Nephron progenitor cell (in vitro differentiated cells): ENCODE measurements at regions not wholly inside any gene's neighbourhood (a gene's known extent, or its start where the extent isn't known, plus 50 kb on each side); places are given as distances from the start of the nearest gene placed in this dataset.

Experiments used
- DNase-seq: peaks from one replicate; pipeline ENCODE4 v3.0.0; 2021
- H3K27ac Mint-ChIP-seq: 2 replicates; pipeline ENCODE4 v1.8.0; 2021; ENCODE audit warnings: mild to moderate bottlenecking, moderate library complexity, mixed read lengths
- H3K27me3 Mint-ChIP-seq: 2 replicates; pipeline ENCODE4 v1.8.0; 2021; ENCODE audit warnings: mild to moderate bottlenecking, low read depth, mixed read lengths; ENCODE audit not compliant: poor library complexity
- H3K36me3 Mint-ChIP-seq: 2 replicates; pipeline ENCODE4 v1.8.0; 2021; ENCODE audit warnings: low read depth, mixed read lengths
- H3K4me1 Mint-ChIP-seq: 2 replicates; pipeline ENCODE4 v1.8.0; 2021; ENCODE audit warnings: mixed read lengths
- H3K4me3 Mint-ChIP-seq: 2 replicates; pipeline ENCODE4 v1.8.0; 2021; ENCODE audit warnings: mild to moderate bottlenecking, moderate library complexity, mixed read lengths
- H3K9me3 Mint-ChIP-seq: 2 replicates; pipeline ENCODE4 v1.8.0; 2021; ENCODE audit warnings: mild to moderate bottlenecking, moderate library complexity, mixed read lengths
- TF ChIP-seq, protein P1 (sequence below): fragments of 200-600 bp; sonication (generic); IDR thresholded peaks from 2 replicates; pipeline ENCODE4 v1.5.0; 2021; ENCODE audit warnings: antibody characterized with exemption

- peaks cover 12% of the 10 kb centered on the region for H3K9me3 Mint-ChIP-seq
- DNase-seq = no peak
- TF ChIP-seq, protein P1, sequence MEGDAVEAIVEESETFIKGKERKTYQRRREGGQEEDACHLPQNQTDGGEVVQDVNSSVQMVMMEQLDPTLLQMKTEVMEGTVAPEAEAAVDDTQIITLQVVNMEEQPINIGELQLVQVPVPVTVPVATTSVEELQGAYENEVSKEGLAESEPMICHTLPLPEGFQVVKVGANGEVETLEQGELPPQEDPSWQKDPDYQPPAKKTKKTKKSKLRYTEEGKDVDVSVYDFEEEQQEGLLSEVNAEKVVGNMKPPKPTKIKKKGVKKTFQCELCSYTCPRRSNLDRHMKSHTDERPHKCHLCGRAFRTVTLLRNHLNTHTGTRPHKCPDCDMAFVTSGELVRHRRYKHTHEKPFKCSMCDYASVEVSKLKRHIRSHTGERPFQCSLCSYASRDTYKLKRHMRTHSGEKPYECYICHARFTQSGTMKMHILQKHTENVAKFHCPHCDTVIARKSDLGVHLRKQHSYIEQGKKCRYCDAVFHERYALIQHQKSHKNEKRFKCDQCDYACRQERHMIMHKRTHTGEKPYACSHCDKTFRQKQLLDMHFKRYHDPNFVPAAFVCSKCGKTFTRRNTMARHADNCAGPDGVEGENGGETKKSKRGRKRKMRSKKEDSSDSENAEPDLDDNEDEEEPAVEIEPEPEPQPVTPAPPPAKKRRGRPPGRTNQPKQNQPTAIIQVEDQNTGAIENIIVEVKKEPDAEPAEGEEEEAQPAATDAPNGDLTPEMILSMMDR = no peak
Measured at GRCh38 chr10:108736111-108736510, 1187.2 kb downstream of the XPNPEP1 start.

GRCh38 chr10:108735380-108735779 lies 1187.9 kb downstream of the XPNPEP1 start:
- Mint-ChIP-seq H3K4me1 (no peaks in the 10 kb centered on the region), H3K36me3 (no peaks in the 10 kb centered on the region), H3K27me3 (no peaks in the 10 kb centered on the region), H3K27ac (no peak overlapping the region), H3K4me3 (no peak overlapping the region), H3K9me3 (peaks cover 13% of the 10 kb centered on the region)
- TF ChIP-seq, protein P1 = no peak
- DNase-seq = no peak

More at GRCh38 chr10:108736111-108736510, 1187.2 kb downstream of the XPNPEP1 start:
- Mint-ChIP-seq H3K27ac (no peak overlapping the region), H3K36me3 (no peaks in the 10 kb centered on the region), H3K4me1 (no peaks in the 10 kb centered on the region), H3K27me3 (no peaks in the 10 kb centered on the region), H3K4me3 (no peak overlapping the region)

- no peak overlapping the region for H3K4me3 Mint-ChIP-seq
- H3K27me3 Mint-ChIP-seq = peaks cover 4% of the 10 kb centered on the region
- no peak for DNase-seq
- no peak overlapping the region for H3K27ac Mint-ChIP-seq
- TF ChIP-seq, protein P1 = no peak
- no peaks in the 10 kb centered on the region for H3K4me1 Mint-ChIP-seq
- H3K9me3 Mint-ChIP-seq = peaks cover 39% of the 10 kb centered on the region
- H3K36me3 Mint-ChIP-seq = no peaks in the 10 kb centered on the region
Measured at GRCh38 chr10:108721874-108722273, 1201.4 kb downstream of the XPNPEP1 start.

- DNase-seq = no peak
- Mint-ChIP-seq H3K4me3 (no peak overlapping the region), H3K36me3 (peaks cover 5% of the 10 kb centered on the region), H3K9me3 (peaks cover 33% of the 10 kb centered on the region), H3K4me1 (no peaks in the 10 kb centered on the region), H3K27ac (no peak overlapping the region), H3K27me3 (peaks cover 3% of the 10 kb centered on the region)
- TF ChIP-seq, protein P1 = no peak
Measured at GRCh38 chr10:108716352-108716751, 1207.0 kb downstream of the XPNPEP1 start.

DNA sequence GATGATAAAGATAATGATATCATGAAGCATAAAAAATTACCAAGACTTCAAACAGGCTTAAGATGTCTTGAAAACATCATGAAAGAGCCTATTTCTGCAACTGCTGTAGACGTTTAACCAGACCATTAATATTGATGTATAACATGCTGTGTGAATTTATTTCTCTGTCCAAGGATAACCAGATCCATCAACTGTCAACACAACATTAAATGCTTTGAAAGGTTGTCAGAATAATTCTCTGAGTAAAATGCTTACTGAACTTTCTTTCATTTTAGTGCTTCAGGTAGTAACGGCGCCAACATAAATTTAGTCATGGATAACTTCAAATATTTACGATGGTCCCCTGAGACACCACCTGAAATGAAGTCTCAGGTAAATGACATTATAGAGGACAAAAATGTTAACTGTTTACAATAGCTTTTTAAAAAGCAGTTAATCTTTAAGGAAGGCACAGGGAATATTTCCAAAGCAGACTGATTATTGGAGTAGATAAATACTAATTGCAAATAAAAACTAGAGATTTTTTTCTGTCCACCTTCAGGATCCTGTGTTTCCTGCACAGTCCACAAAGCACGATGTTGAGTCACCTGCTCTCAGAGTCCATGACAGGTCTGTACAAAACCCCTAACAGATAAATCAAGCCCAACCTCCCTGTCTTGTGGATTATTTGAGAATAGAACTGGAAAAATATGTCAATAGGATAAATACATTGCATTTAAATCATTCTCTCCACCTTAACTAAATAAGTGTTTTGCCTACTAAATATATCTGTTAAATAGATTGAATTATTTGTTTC lies 1213.2 kb downstream of the XPNPEP1 start:
- Mint-ChIP-seq H3K9me3 (peaks cover 24% of the 10 kb centered on the region), H3K27me3 (no peaks in the 10 kb centered on the region), H3K4me3 (no peak overlapping the region), H3K27ac (no peak overlapping the region), H3K36me3 (peaks cover 5% of the 10 kb centered on the region), H3K4me1 (no peaks in the 10 kb centered on the region)
- no peak for DNase-seq
- TF ChIP-seq, protein P1 = no peak

DNA sequence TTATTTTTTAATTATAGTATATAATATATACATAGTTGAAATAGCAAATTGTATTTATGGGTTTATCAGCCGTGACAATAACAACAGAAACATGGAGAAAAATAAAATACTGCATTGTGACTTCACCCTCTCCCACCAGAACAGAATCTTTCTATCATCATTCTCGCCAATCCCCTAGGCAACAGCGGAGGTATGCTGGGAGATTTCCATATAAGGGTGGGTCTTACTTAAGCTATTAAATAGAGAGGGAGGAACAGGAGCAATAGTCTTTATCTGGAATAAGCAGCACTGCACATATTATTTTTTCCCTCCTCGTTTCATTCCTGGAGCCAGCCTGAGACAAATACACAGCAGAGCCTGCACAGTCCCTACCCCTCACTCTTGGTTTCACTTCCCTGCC lies 1214.9 kb downstream of the XPNPEP1 start:
- no peak for DNase-seq
- Mint-ChIP-seq H3K4me3 (no peak overlapping the region), H3K9me3 (peaks cover 12% of the 10 kb centered on the region), H3K36me3 (peaks cover 5% of the 10 kb centered on the region), H3K4me1 (no peaks in the 10 kb centered on the region), H3K27ac (no peak overlapping the region), H3K27me3 (no peaks in the 10 kb centered on the region)
- TF ChIP-seq, protein P1 = no peak
